DMS153 treated with DMSO at 0.1 percent for 48 hours (cell line): ENCODE measurements at regions not wholly inside any gene's neighbourhood (a gene's known extent, or its start where the extent isn't known, plus 50 kb on each side); places are given as distances from the start of the nearest gene placed in this dataset.

ENCODE experiments used
- DNase-seq: peaks from one replicate; lab custom pipeline; 2025; ENCODE audit not compliant: unreplicated experiment; lab: John Stamatoyannopoulos, UW

GRCh38 chr4:147303873-147304229 lies 177.0 kb upstream of the EDNRA start:
- DNase-seq: no peak

DNA sequence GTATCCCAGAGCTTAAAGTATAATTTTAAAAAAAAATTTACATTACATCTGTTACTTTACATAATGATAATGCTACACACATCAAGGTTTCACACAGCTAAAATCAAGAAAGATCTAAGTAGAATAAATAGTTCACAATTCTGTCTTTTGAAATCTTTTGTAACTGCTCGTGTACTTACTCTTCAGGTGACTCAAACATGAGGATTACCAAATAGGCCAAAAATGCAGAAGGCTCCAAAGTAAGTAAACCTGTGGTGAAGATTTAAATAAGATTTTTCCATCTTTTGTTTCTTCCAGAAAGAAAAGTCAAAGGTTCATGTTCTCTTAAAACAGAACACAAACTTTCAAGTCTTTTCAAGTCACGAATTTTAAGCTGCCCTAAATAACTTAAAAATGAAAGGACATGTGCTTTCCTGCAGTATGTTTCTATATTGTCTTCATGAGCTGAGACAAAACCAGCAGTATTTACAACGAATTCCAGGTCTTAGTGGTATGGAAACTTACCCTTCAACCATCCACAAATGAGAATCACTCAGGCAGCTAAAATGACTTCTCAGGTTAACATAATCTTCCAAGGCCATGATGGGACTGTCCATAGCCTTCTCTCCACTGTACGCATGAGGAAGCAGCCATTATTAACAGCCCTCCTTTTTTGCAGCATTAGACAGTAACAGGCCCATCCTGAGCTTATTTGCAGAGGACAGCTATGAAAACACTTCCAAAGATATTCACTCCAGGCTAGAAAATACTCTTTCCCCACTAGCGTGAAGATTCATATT lies 172.8 kb upstream of the EDNRA start:
- DNase-seq: no peak

DNA sequence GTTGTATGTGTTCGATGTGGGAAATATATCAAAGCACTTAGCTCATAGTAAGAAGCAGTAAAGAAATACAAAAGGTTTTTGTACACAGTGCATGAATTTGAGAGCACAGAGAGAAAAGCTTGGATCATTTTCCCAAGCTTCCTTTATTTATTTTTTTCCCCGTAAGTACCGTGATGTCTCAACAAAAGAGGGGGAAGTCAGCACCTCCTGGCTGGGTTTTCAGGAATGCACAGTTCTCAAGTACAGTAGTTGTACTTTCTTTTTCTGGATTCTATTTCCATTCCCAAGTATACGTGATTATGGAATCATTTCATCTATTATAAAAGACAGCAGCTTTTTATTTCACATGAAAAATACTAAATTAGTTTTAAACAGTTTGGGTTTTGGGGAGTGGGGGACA lies 171.5 kb upstream of the EDNRA start:
- no peak for DNase-seq

DNA sequence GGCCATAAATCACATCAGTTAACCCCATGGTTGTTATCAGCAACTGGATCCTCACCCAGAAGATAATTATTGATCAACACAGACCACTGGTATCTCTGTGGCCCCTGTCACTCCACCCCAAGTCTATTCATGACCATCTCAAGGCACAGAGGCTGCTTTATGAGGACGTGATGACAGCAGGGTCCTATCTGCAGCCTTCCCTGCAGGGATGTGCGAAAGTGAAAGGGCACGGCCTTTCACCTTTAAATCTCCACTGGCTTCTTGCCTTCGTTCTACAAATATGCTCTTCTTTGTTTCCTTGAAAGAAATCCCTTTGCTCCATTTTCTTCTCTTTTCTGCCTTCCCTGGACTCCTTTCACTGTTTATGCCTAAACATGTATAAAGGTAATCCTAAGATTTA lies 170.6 kb upstream of the EDNRA start:
- DNase-seq: no peak

DNA sequence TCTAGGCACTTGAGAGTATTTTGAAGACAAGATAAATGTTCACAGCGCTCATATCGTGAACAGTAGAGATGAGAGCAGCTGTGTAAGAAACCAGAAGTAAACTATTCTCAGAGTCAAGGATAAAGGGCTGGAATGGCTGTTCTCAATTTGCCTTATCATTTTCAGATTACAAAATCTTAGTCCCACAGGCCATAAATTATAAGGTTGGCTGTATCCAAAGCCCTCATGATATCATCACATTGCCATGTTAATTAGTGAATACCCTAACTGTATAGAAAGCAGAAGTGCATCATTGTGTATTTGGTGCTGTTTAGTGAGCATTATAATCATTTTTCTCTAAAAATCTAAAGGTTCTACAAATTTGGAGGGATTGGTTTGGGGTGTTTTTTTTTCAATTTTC lies 168.9 kb upstream of the EDNRA start:
- DNase-seq: no peak

GRCh38 chr4:147312376-147313046 lies 168.4 kb upstream of the EDNRA start:
- DNase-seq: no peak

DNA sequence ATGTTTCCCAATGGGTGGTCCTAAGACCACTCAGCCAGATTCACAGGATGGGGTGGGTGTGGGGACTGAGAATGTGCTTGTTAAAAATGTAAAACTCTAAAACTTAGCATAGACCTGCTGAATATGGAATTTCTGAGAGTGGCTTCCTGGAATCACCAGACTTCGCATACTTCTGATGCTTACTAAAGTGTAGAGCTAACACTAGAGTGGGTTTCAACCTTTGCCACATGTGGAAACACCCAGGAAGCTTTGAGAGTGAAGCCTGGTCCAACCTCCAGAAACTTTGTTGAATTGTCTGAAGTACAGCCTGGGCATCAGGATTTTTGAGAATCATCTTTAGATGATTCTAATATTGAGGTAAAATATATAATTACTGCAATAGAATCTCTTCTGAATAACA lies 167.8 kb upstream of the EDNRA start:
- DNase-seq: no peak

GRCh38 chr4:147318586-147318985 lies 162.3 kb upstream of the EDNRA start:
- DNase-seq: no peak

GRCh38 chr4:147325571-147325981 lies 155.3 kb upstream of the EDNRA start:
- no peak for DNase-seq

GRCh38 chr4:147326591-147326990 lies 154.3 kb upstream of the EDNRA start:
- no peak for DNase-seq

- no peak for DNase-seq
Observed at GRCh38 chr4:147327322-147327721, 153.6 kb upstream of the EDNRA start.

GRCh38 chr4:147328189-147328588 lies 152.7 kb upstream of the EDNRA start:
- no peak for DNase-seq

DNA sequence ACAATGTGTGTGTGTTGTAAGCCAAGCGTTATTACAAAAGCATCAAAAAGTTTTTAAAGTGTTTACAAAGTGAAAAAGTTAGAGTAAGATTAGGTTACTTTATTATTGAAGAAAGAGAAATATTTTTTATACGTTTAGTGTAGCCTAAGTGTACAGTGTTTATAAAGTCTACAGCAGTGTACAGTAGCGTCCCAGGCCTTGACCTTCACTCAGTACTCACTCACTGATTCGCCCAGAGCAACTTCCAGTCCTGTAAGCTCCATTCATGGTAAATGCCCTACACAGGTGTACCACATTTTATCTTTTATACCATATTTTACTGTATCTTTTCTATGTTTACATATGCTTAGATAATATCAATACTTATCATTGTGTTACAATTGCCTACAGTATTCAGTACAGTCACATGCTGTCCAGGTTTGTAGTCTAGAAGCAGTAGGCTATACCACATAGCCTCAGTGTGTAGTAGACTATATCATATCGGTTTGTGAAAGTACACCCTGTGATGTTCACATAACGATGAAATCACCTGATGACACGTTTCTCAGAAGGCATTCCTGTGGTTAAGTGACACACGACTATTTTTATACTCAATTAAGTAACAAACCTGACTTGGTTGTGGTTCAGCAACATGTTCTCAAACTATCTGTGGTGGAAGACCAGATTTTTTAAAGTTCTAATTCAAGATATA lies 152.0 kb upstream of the EDNRA start:
- DNase-seq: no peak

DNA sequence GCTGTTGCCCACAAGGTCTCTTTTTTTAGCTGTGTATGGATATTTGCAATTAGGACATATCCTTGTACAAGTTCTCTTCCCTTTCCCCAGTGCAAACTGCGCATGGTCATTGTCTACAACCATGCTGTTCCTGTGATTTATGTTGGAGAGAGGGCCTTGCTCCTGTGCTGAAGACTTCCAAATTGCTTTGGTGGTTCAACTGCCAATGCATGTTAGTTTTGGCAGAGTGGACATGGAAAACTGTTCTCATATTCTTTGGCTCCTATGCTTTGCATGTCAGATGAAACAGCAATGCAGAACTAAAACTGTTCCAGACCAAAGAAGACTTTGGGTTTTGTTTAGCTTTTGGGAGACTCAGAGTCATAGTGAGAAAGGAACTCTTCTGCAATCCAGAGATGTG lies 148.8 kb upstream of the EDNRA start:
- no peak for DNase-seq

DNA sequence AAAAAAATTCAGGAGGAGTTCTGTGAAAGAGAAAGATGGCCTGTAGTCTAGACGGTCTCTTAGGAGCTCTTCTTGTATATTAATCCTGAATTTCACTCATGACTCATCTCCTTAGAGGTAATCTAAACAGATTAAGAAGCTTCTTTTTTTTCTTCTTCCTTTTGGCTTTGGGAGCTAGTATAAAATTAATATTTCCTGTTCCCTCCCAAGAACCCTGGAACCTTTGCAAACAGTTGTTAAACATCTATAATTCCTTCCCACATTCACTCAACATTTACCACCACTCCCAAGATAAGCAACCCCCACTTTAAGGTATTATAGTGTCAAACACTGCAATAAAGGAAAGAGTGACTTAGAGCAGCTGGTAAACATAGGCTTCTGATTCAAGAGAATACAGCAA lies 146.4 kb upstream of the EDNRA start:
- no peak for DNase-seq

DNA sequence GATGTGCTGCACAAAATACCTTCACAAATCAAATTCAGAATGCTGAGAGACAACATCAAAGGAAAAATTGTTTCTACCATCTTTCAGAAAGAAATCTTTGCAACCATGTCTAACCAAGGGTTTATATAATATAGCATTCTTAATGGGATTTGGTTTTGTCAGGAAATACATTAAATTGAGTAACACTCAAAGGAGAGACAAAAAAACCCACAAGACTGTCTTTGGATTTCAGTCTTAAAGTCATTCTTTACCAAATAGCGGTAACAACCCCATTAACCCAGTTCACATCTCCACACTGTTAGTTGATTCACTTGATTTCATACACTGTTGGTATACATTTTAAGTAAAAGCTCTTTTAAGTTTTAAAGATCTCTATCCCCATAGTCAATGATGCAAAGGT lies 145.7 kb upstream of the EDNRA start:
- DNase-seq: no peak

GRCh38 chr4:147336252-147336651 lies 144.6 kb upstream of the EDNRA start:
- no peak for DNase-seq

- DNase-seq: no peak
Observed at GRCh38 chr4:147339100-147339499, 141.8 kb upstream of the EDNRA start.

GRCh38 chr4:147340111-147340510 lies 140.8 kb upstream of the EDNRA start:
- no peak for DNase-seq

DNA sequence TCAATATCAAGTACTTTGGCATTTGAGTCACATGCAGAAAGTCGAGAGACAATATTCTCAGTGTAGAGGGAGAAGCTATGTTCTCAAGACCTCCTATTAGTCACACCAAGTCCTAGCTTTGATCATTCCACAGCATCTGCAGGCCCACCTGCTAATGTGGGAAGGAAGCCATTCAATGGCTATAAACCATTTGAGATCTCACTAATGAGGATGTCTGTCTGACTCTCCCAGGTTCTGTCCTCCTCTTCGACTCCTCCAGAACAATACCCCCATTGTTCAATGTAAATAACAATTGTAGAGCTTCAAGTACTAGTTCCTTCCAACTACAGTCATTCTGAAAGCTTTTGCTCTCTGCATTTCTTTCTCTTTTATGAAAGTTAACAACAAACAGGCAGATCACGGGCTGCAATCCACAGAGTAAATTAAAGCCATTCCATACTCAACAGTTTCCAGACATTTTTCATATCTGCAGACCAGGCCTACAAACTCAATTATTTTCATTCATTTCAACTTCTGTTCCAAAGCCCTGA lies 140.2 kb upstream of the EDNRA start:
- DNase-seq: no peak

GRCh38 chr4:147343692-147344091 lies 137.2 kb upstream of the EDNRA start:
- DNase-seq: no peak

GRCh38 chr4:147345662-147346061 lies 135.2 kb upstream of the EDNRA start:
- no peak for DNase-seq
